Gastroesophageal sphincter (tissue), 3 donors: ENCODE measurements at regions not wholly inside any gene's neighbourhood (a gene's known extent, or its start where the extent isn't known, plus 50 kb on each side); places are given as distances from the start of the nearest gene placed in this dataset.

ENCODE experiments used
- EP300 ChIP-seq: sonication (generic); formaldehyde crosslinking; IDR thresholded peaks from one replicate; pipeline ENCODE4 v1.6.1; 2017; ENCODE audit warnings: antibody characterized with exemption, mild to moderate bottlenecking
- POLR2A ChIP-seq, 2 donors: fragments of 450-650 bp; IDR thresholded peaks; one replicate each; pipeline ENCODE4 v1.6.1; 2017; ENCODE audit warnings: antibody characterized with exemption in 2 of 2, mild to moderate bottlenecking in 2 of 2, moderate library complexity in 1 of 2
- POLR2AphosphoS5 ChIP-seq: sonication (generic); formaldehyde crosslinking; IDR thresholded peaks from one replicate; pipeline ENCODE4 v1.6.1; 2017; ENCODE audit warnings: antibody characterized with exemption
- TF ChIP-seq, protein P1 (sequence below), 4 experiments: fragments of 200-600 bp in 2 of 4; fragments of 450-650 bp in 2 of 4; sonication (generic) in 1 of 4; IDR thresholded peaks; one replicate each; pipeline ENCODE4 v1.5.1; 2017 to 2019; ENCODE audit warnings: antibody characterized with exemption in 4 of 4, mild to moderate bottlenecking in 2 of 4, moderate library complexity in 2 of 4

DNA sequence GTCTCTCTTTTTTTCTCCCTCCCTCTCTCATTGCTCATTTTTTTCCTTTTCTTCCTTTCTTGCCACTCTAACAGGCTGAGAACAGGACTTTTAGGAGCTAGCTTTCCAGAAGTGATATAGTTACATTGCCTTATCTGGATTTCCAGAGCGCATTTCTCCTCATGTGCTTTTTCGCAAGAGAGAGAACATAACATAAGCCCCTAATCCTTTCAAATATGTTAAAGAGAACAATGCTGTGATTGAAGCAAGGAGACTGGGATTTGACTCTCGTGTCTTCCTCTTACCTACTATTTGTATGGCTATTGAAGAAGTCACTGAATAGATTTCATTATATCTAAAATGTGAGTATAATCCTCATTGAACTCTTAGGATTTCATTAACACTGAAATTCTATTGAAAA, 101.2 kb upstream of the PRPS1L1 start:
- TF ChIP-seq, protein P1, sequence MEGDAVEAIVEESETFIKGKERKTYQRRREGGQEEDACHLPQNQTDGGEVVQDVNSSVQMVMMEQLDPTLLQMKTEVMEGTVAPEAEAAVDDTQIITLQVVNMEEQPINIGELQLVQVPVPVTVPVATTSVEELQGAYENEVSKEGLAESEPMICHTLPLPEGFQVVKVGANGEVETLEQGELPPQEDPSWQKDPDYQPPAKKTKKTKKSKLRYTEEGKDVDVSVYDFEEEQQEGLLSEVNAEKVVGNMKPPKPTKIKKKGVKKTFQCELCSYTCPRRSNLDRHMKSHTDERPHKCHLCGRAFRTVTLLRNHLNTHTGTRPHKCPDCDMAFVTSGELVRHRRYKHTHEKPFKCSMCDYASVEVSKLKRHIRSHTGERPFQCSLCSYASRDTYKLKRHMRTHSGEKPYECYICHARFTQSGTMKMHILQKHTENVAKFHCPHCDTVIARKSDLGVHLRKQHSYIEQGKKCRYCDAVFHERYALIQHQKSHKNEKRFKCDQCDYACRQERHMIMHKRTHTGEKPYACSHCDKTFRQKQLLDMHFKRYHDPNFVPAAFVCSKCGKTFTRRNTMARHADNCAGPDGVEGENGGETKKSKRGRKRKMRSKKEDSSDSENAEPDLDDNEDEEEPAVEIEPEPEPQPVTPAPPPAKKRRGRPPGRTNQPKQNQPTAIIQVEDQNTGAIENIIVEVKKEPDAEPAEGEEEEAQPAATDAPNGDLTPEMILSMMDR (IDR thresholded peaks at IDR 0.05) = no peak
- no peak for TF ChIP-seq POLR2AphosphoS5
- TF ChIP-seq POLR2A (IDR thresholded peaks at IDR 0.05) = no peak
- no peak for TF ChIP-seq EP300
